ENCODE measurements at regions not wholly inside any gene's neighbourhood (a gene's known extent, or its start where the extent isn't known, plus 50 kb on each side); places are given as distances from the start of the nearest gene placed in this dataset.

DNA sequence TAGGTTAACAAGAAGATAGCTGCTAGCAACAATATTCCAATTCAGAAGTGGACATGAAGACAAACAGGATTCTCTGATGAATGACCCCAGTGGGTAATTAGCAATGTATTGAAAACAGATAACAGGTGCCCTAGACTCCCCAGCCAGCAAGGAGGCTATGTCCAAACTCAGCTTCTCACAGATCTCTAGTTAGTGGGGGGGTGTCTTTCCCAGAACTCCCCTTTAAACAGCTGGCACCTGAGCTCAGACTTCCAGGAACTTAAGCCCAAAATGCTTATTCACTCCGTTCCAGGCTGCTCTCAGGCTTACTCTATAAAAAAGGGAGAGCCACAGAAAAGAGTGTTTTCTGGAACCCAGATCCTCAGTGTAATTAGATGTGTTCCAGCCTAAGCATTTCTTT is 423.0 kb upstream of the THBS1 start:
- TF ChIP-seq, protein P1, sequence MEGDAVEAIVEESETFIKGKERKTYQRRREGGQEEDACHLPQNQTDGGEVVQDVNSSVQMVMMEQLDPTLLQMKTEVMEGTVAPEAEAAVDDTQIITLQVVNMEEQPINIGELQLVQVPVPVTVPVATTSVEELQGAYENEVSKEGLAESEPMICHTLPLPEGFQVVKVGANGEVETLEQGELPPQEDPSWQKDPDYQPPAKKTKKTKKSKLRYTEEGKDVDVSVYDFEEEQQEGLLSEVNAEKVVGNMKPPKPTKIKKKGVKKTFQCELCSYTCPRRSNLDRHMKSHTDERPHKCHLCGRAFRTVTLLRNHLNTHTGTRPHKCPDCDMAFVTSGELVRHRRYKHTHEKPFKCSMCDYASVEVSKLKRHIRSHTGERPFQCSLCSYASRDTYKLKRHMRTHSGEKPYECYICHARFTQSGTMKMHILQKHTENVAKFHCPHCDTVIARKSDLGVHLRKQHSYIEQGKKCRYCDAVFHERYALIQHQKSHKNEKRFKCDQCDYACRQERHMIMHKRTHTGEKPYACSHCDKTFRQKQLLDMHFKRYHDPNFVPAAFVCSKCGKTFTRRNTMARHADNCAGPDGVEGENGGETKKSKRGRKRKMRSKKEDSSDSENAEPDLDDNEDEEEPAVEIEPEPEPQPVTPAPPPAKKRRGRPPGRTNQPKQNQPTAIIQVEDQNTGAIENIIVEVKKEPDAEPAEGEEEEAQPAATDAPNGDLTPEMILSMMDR (IDR thresholded peaks at IDR 0.05; ENCODE audit: poor library complexity, severe bottlenecking): no peak
- TF ChIP-seq RAD21 (conservative IDR thresholded peaks at IDR 0.05) (no peak), EP300 (conservative IDR thresholded peaks at IDR 0.05; ENCODE audit: poor library complexity, severe bottlenecking) (no peak), TAF1 (IDR thresholded peaks at IDR 0.05; ENCODE audit: low read depth) (no peak), POLR2AphosphoS5 (IDR thresholded peaks at IDR 0.05) (no peak), EZH2 (IDR thresholded peaks at IDR 0.05; ENCODE audit: borderline replicate concordance, insufficient read depth, low read length, poor library complexity, severe bottlenecking) (no peak)
